Heart left ventricle (tissue), 13 donors: ENCODE measurements at regions not wholly inside any gene's neighbourhood (a gene's known extent, or its start where the extent isn't known, plus 50 kb on each side); places are given as distances from the start of the nearest gene placed in this dataset.

Source experiments
- POLR2A ChIP-seq, 2 donors: fragments of 450-650 bp; IDR thresholded peaks; one replicate each; pipeline ENCODE4 v1.6.1; 2017; ENCODE audit warnings: antibody characterized with exemption in 2 of 2, mild to moderate bottlenecking in 2 of 2, moderate library complexity in 2 of 2
- TF ChIP-seq, protein P1 (sequence below), 12 donors: fragments of 200-600 bp; sonication (generic) in 4 of 12; IDR thresholded peaks; one replicate each; pipeline versions ENCODE4 v1.5.0 to v1.8.0; 2018 to 2022; ENCODE audit warnings: antibody characterized with exemption in 12 of 12, mild to moderate bottlenecking in 5 of 12
- donor health status: ischemic (EF 13 %, LVEDD 7.1; RV severe dilation, severe dysfunction).
- donor health status: DM: no; HTN: yes; CAD: no.
- donor health status: DM: no; HTN: no; CAD: no.
- donor health status: ischemic (EF 25% LVEDD 6.9; RV normal size, moderate dysfunction).
- donor health status: ischemic (EF 25% LVEDD 5.7; RV mildly dilated, moderate dysfunction).
- donor health status: ischemic (EF 35%, LVEDD 5.7; RV mildly dilated, moderate dysfunction).
- donor health status: nonischemic (EF 11% LVEDD 7.7; RV severe dilation, severe dysfunction).
- donor health status: DM: yes; HTN: yes; CAD: no.
- donor health status: PGD.
- donor health status: ischemic (EF 29% LVEDD 5.4; RV normal size, mild dysfunction).
- donor health status: nonischemic (EF 23%, LVEDD 6.1; RV moderate dilation, normal function).

DNA sequence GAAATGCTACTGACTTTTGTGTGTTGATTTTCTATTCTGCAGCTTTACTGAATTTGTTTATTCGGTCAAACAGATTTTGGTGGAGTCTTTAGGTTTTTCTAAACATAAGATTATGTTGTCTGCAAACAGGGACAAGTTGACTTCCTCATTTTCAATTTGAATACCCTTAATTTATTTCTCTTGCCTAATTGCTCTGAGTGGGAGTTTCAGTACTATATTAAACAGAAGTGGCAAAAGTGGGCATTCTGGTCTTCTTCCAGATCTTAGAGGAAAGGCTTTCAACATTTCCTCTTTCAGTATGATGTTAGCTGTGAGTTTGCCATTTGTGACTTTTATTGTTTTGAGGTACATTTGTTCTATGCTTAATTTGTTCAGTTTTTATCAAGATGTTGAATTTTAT lies 268.5 kb downstream of the WNT5A start:
- TF ChIP-seq, protein P1, sequence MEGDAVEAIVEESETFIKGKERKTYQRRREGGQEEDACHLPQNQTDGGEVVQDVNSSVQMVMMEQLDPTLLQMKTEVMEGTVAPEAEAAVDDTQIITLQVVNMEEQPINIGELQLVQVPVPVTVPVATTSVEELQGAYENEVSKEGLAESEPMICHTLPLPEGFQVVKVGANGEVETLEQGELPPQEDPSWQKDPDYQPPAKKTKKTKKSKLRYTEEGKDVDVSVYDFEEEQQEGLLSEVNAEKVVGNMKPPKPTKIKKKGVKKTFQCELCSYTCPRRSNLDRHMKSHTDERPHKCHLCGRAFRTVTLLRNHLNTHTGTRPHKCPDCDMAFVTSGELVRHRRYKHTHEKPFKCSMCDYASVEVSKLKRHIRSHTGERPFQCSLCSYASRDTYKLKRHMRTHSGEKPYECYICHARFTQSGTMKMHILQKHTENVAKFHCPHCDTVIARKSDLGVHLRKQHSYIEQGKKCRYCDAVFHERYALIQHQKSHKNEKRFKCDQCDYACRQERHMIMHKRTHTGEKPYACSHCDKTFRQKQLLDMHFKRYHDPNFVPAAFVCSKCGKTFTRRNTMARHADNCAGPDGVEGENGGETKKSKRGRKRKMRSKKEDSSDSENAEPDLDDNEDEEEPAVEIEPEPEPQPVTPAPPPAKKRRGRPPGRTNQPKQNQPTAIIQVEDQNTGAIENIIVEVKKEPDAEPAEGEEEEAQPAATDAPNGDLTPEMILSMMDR (IDR thresholded peaks at IDR 0.05), result no peak
- TF ChIP-seq POLR2A (IDR thresholded peaks at IDR 0.05), result no peak
